HEK293 (cell line): ENCODE measurements at regions not wholly inside any gene's neighbourhood (a gene's known extent, or its start where the extent isn't known, plus 50 kb on each side); places are given as distances from the start of the nearest gene placed in this dataset.

Experiments
- CTCF ChIA-PET: fragments of 350-600 bp; formaldehyde crosslinking; extraction: SDS; loops from one replicate; lab custom pipeline; 2021; ENCODE audit warnings: antibody characterized with exemption; lab: Yijun Ruan, JAX
- POLR2A ChIA-PET: fragments of 300-600 bp; formaldehyde crosslinking; extraction: SDS; loops from one replicate; lab custom pipeline; 2020; ENCODE audit warnings: antibody characterized with exemption, inconsistent platforms; lab: Yijun Ruan, JAX
- H3K27ac ChIP-seq: fragments of 200-500 bp; sonication (Bioruptor generic); 2 replicates; pipeline ENCODE4 v1.5.1; 2014; ENCODE audit warnings: low read depth, low read length, control low read depth, inconsistent platforms; ENCODE audit errors: extremely low read depth
- H3K36me3 ChIP-seq, 2 experiments: fragments of 200-500 bp in 1 of 2; sonication (Bioruptor generic) in 1 of 2; 1 replicate in 1 of 2; 2 replicates in 1 of 2; pipeline ENCODE4 v1.5.1; 2014 to 2017; ENCODE audit warnings: inconsistent platforms in 2 of 2, low read length in 2 of 2; ENCODE audit not compliant: control insufficient read depth in 2 of 2, insufficient read depth in 1 of 2
- H3K4me1 ChIP-seq: fragments of 200-500 bp; sonication (Bioruptor generic); 2 replicates; pipeline ENCODE4 v1.5.1; 2014; ENCODE audit warnings: mild to moderate bottlenecking, low read length, inconsistent platforms; ENCODE audit not compliant: control insufficient read depth, insufficient read depth
- H3K4me3 ChIP-seq: 2 replicates; pipeline ENCODE4 v1.5.1; 2011; ENCODE audit warnings: low read depth, mild to moderate bottlenecking, control low read depth, low read length, moderate library complexity
- H3K9me3 ChIP-seq: fragments of 200-500 bp; sonication (Bioruptor generic); 2 replicates; pipeline ENCODE4 v1.5.1; 2014; ENCODE audit warnings: low read depth, low read length, inconsistent platforms; ENCODE audit not compliant: control insufficient read depth, insufficient read depth
- BCL6B ChIP-seq: fragments of 450-650 bp; formaldehyde crosslinking; IDR thresholded peaks from 2 replicates; pipeline ENCODE4 v1.5.1; 2017; ENCODE audit warnings: missing biosample characterization, missing genetic modification characterization
- FEZF1 ChIP-seq: fragments of 450-650 bp; formaldehyde crosslinking; IDR thresholded peaks from 2 replicates; pipeline ENCODE4 v1.5.1; 2016; ENCODE audit warnings: missing biosample characterization, missing genetic modification characterization
- HOXA7 ChIP-seq: sonication (generic); formaldehyde crosslinking; IDR thresholded peaks from 2 replicates; pipeline ENCODE4 v1.8.1; 2022; ENCODE audit warnings: missing genetic modification reagents, borderline replicate concordance
- OVOL3 ChIP-seq: fragments of 450-650 bp; formaldehyde crosslinking; IDR thresholded peaks from 2 replicates; pipeline ENCODE4 v1.5.1; 2016; ENCODE audit warnings: missing biosample characterization, missing genetic modification characterization
- PRDM6 ChIP-seq: fragments of 450-650 bp; formaldehyde crosslinking; IDR thresholded peaks from 2 replicates; pipeline ENCODE4 v1.5.1; 2017; ENCODE audit warnings: missing biosample characterization, missing genetic modification characterization
- YY2 ChIP-seq: fragments of 450-650 bp; formaldehyde crosslinking; IDR thresholded peaks from 2 replicates; pipeline ENCODE4 v1.5.1; 2016; ENCODE audit warnings: missing biosample characterization, missing genetic modification characterization
- ZBTB11 ChIP-seq: fragments of 450-650 bp; formaldehyde crosslinking; conservative IDR thresholded peaks from 2 replicates; pipeline ENCODE4 v1.5.1; 2016; ENCODE audit warnings: low read depth, missing biosample characterization, missing genetic modification characterization
- ZBTB7A ChIP-seq: fragments of 450-650 bp; formaldehyde crosslinking; IDR thresholded peaks from 2 replicates; pipeline ENCODE4 v1.5.1; 2016; ENCODE audit warnings: low read depth, missing biosample characterization, missing genetic modification characterization
- ZFP37 ChIP-seq: fragments of 450-650 bp; formaldehyde crosslinking; IDR thresholded peaks from 2 replicates; pipeline ENCODE4 v1.5.1; 2016; ENCODE audit warnings: missing biosample characterization, missing genetic modification characterization
- ZNF18 ChIP-seq: fragments of 450-650 bp; formaldehyde crosslinking; IDR thresholded peaks from 2 replicates; pipeline ENCODE4 v1.5.1; 2016; ENCODE audit warnings: missing biosample characterization, missing genetic modification characterization
- ZNF24 ChIP-seq: fragments of 450-650 bp; formaldehyde crosslinking; IDR thresholded peaks from 2 replicates; pipeline ENCODE4 v1.5.1; 2016; ENCODE audit warnings: missing biosample characterization, missing genetic modification characterization
- ZNF26 ChIP-seq: fragments of 450-650 bp; formaldehyde crosslinking; IDR thresholded peaks from 2 replicates; pipeline ENCODE4 v1.5.1; 2016; ENCODE audit warnings: missing biosample characterization, missing genetic modification characterization
- ZNF292 ChIP-seq: fragments of 450-650 bp; formaldehyde crosslinking; IDR thresholded peaks from 2 replicates; pipeline ENCODE4 v1.5.1; 2016; ENCODE audit warnings: low read depth, missing biosample characterization, missing genetic modification characterization, borderline replicate concordance
- ZNF341 ChIP-seq: fragments of 450-650 bp; formaldehyde crosslinking; IDR thresholded peaks from 2 replicates; pipeline ENCODE4; 2016; ENCODE audit warnings: low read depth, missing biosample characterization, missing genetic modification characterization
- ZNF416 ChIP-seq: fragments of 450-650 bp; formaldehyde crosslinking; IDR thresholded peaks from 2 replicates; pipeline ENCODE4 v1.5.1; 2016; ENCODE audit warnings: missing biosample characterization, missing genetic modification characterization
- ZNF610 ChIP-seq: fragments of 450-650 bp; formaldehyde crosslinking; IDR thresholded peaks from 2 replicates; pipeline ENCODE4 v1.5.1; 2016; ENCODE audit warnings: missing biosample characterization, missing genetic modification characterization, borderline replicate concordance
- ZNF660 ChIP-seq: fragments of 450-650 bp; IDR thresholded peaks from 2 replicates; pipeline ENCODE4 v1.5.1; 2018; ENCODE audit warnings: missing biosample characterization, mild to moderate bottlenecking, missing genetic modification characterization
- ZSCAN30 ChIP-seq: fragments of 450-650 bp; IDR thresholded peaks from 2 replicates; pipeline ENCODE4 v1.5.1; 2018; ENCODE audit warnings: missing biosample characterization, mild to moderate bottlenecking, missing genetic modification characterization, moderate library complexity

- no peak for TF ChIP-seq ZNF18
- no peak for TF ChIP-seq YY2 (tag by site-specific recombination)
- no peak for TF ChIP-seq ZFP37 (tag by site-specific recombination)
- no peak for TF ChIP-seq ZNF341 (tag by site-specific recombination)
- no peak for TF ChIP-seq ZNF610 (tag by site-specific recombination)
These were observed 125.3 kb upstream of the CCN2 start (continued) for GRCh38 chr6:132076452-132076851.

- H3K27ac ChIP-seq: no peak overlapping the region
- H3K4me3 ChIP-seq: no peak overlapping the region
- H3K36me3 ChIP-seq: no peaks in the 10 kb centered on the region
- ChIA-PET POLR2A (interaction anchor here (1.2 to 2.6 kb wide), 2 partner anchors 12 to 122 kb away, joined by 3 to 7 read pairs; partner anchors contain the start of gene CCN2), CTCF (interaction anchor here (0.7 to 1.5 kb wide), 2 partner anchors 10 to 416 kb away, joined by 3 to 4 read pairs; no protein-coding TSS in a partner anchor)
- H3K4me1 ChIP-seq: no peaks in the 10 kb centered on the region
- no peaks in the 10 kb centered on the region for H3K9me3 ChIP-seq
- TF ChIP-seq ZNF610 (tag by site-specific recombination): no peak
- TF ChIP-seq ZNF24 (tag by site-specific recombination): no peak
- TF ChIP-seq BCL6B (tag by site-specific recombination): no peak
- no peak for TF ChIP-seq ZNF660 (tag by site-specific recombination)
- TF ChIP-seq, all 188 proteins: peak for 0
These were observed 121.7 kb upstream of the CCN2 start for GRCh38 chr6:132072831-132073230.

GRCh38 chr6:132072271-132072670, 121.1 kb upstream of the CCN2 start:
- CTCF ChIA-PET: interaction anchor here (1.5 kb wide), 1 partner anchor 11 kb away, joined by 3 read pairs; no protein-coding TSS in a partner anchor
- no peaks in the 10 kb centered on the region for H3K36me3 ChIP-seq
- POLR2A ChIA-PET: no interaction called here
- H3K27ac ChIP-seq: no peak overlapping the region
- no peaks in the 10 kb centered on the region for H3K9me3 ChIP-seq
- H3K4me1 ChIP-seq: no peaks in the 10 kb centered on the region
- no peak overlapping the region for H3K4me3 ChIP-seq
- peak; percentile 39; the same call in 1 of the 2 replicates for TF ChIP-seq FEZF1 (tag by site-specific recombination)
- TF ChIP-seq ZBTB11 (tag by site-specific recombination): no peak
- TF ChIP-seq ZSCAN30 (tag by site-specific recombination): no peak
- peak; percentile 21; the same call in 1 of the 2 replicates for TF ChIP-seq BCL6B (tag by site-specific recombination)
- no peak for TF ChIP-seq OVOL3 (tag by site-specific recombination)
- TF ChIP-seq PRDM6 (tag by site-specific recombination): peak; percentile 36; the same call in 1 of the 2 replicates
- no peak for TF ChIP-seq ZNF26 (tag by site-specific recombination)
- no peak for TF ChIP-seq HOXA7 (CRISPR knock-in tag)
- no peak for TF ChIP-seq ZNF416 (tag by site-specific recombination)
- TF ChIP-seq ZBTB7A (tag by site-specific recombination): no peak
- TF ChIP-seq ZNF292: no peak
